ENCODE measurements at regions not wholly inside any gene's neighbourhood (a gene's known extent, or its start where the extent isn't known, plus 50 kb on each side); places are given as distances from the start of the nearest gene placed in this dataset.
"Not testable (repeated sequence)": the region's sequence is repeated elsewhere in the genome, so short reads cannot be mapped to it uniquely, and the experiment has no call there.

DNA sequence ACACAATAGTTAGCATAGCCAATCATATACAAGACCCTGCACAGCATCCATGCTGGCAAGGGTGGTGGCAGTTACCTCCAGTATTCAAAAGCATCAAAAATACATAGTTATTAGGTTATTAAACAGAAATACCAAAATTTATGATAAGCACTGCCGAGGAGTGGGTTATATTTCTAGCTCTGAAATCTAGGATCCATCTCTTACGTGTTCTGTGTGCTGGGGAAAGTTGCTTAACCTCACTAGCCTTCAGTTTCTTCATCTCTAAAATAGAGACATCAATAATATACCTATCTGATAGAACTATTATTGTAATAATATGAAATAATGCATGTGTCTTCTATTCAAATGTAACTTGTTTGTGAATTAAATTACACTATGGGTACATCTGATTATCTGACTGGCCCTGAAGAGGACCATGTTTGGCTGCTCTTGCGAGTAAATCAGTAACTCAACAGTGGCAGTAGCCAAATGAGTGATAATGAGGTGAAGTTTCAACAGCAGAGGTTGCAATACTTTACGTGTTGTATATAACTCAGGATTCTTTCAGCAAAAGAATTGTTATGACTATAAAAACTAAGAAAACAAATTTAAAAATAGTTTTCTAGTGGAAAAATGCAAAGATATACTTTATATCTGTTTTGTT is 93.5 kb upstream of the RGPD2 start:
- TF ChIP-seq PATZ1 (CRISPR knock-in tag; IDR thresholded peaks at IDR 0.05; ENCODE audit: borderline replicate concordance); ZNF70 (CRISPR knock-in tag; IDR thresholded peaks at IDR 0.05): not testable (repeated sequence)
